T1000 (cell line): ENCODE measurements at regions not wholly inside any gene's neighbourhood (a gene's known extent, or its start where the extent isn't known, plus 50 kb on each side); places are given as distances from the start of the nearest gene placed in this dataset.
"Not testable (repeated sequence)": the region's sequence is repeated elsewhere in the genome, so short reads cannot be mapped to it uniquely, and the experiment has no call there.

Experiments used
- DNase-seq: peaks from one replicate; lab custom pipeline; 2025; ENCODE audit warnings: mixed read lengths; lab: John Stamatoyannopoulos, UW

DNA sequence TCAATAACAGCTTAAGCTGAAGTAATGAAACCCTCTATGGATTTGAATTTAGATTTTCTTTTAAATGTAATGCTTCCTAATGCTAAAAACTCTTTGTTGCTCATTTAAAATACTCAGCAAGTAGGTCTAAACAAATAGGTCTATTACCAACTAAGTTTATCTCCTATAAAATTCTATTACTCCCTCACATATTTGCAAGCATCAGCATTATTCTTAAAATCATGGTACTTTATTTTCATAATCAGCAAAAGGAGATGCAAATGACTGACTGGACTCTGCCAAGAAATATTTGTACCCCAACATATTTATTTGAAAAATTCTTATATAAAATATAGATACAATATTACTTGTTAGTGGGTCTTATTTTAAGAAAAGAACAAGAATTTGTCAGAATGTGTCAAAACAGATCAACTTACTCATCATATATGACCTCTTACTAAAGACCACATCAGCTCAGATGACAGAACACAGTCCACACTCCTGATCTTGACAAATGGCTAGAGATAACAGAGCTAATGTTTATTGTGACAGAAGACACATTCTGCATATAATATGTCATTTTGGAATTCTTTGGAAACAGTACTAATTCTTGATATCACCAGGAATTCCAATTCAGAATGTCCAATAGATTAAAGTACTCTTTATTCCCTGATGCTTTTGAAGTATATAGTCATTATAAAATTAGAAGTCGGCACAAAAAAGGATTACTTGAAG, 704.6 kb upstream of the PCDH9 start:
- no peak for DNase-seq

DNA sequence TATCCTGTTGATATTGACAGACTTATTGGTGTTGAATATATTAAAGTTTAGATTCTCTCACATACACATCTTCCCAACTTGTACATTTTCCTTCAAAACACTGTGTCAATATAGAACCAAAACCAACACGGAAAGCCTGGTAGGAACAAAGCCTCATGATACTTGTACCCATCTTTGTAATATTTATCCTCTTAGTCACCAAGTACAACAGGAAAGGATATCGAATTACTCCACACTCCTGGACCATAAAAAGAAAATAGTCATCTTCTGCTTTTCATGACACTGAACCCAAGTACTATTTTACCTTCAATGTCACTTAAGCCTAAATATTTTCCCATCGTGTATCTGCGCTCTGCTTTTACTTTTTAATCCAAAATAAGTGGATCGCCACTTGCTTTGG, 702.9 kb upstream of the PCDH9 start:
- no peak for DNase-seq

DNA sequence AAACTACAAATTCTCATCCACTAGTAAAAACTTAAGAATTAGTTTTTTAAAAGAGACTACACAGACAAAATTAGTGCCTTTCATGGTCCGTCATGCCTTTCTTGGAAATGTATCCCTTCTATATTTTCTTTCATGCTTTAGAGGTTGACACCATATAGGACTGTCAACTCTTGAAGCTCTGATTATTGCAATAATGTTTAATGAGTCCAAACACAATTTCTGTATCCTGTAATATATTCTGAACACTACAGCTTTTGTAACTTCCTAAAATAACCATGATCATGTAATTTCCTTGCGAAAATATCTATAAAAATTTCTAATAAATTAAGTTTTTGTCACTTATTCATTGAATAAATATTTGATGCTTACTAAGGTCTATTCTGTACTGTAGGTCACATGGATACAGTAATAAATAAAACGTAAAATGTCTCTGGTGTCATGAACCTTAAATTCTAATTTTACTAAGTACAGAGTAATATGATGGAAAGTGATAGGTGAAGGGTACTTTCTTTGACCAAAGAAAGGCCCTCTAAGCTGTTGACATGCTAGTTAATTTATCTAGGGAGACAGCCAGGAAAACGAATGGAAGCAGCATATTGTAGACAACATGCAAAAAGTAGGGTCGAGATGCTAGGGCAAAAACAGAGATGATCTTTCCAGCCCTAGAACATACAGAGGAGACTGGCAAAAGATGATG, 687.3 kb upstream of the PCDH9 start:
- no peak for DNase-seq

DNA sequence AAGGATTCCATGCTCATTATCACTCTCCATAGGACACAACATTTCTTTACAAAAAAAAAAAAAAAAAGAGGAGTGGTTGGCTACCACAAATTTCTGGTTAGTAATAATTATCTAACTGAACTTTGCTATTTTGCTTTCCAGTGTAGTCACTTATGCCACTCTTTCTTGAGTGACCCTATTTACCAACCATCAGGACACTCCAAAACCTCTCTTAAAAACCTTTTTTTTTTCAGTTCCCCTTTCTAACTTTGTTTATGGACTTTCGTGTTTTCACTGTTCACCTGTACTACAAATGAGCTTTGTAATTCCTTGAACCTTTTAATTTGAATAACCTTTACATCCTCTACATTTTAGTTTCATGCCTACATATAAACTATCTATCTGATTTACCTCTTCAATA, 686.5 kb upstream of the PCDH9 start:
- no peak for DNase-seq

DNA sequence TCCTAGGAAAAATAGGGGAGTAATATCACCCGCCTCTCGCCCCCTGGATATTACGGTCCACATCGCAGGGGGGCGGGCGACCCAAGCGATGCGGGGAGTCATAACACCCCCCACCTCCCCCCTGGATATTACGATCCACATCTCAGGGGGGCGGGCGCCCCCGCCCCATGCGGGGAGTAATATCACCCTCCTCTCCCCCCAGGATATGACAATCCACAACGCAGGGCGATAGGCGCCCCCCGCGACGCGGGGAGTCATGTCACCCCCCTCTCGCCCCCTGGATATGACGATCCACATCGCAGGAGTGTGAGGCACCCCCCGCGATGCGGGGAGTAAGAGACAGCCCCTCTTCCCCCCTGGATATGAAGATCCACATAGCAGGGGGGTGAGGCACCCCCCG, 684.4 kb upstream of the PCDH9 start:
- DNase-seq: no peak

DNA sequence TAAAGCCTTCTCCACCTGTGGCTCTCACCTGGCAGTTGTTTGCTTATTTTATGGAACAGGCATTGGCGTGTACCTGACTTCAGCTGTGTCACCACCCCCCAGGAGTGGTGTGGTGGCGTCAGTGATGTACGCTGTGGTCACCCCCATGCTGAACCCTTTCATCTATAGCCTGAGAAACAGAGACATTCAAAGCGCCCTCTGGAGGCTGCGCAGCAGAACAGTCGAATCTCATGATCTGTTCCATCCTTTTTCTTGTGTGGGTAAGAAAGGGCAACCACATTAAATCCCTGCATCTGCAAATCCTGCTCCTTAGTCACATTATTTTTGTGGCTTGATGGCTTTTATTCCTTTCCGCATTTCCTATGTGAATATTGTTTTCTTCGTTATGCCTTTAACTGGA, 672.8 kb upstream of the PCDH9 start:
- DNase-seq: not testable (repeated sequence)

DNA sequence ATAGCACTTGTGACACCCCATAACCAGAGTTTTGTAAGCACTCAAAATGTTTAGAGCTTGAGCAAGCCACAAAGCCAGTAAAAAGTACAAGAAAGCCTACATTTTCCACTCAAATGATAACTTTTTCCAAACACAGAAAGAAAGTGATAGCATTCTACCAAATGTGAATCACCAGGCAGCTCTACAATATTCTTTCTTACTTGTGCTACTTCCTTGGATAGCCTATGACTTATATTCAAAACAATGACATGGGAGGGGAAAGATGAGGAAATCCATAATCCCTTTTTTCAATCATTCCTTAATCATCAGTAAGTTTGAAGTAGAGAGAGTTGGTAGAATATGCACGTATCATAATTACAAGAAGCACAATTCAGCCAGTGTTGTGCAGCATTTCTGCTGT, 650.8 kb upstream of the PCDH9 start:
- no peak for DNase-seq

DNA sequence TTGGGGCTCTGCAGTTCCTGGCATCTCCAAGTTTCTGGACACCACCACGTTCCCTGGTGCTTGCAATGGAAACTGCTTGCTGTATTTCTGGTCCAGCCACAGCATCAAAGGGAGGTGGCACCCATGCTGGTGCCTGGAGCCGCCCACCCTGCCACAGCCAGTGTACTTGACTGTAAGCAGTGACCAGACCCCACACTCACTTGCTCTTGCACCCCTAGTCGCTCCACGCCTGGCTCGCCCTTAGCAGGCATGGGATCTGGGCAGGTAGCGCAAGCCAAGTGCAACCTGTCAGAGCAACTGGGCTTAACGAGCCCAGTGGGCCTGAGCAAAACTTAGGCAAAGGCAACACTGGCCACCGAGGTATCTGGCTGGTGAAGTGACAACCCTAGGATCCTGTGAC, 648.2 kb upstream of the PCDH9 start:
- no peak for DNase-seq

DNA sequence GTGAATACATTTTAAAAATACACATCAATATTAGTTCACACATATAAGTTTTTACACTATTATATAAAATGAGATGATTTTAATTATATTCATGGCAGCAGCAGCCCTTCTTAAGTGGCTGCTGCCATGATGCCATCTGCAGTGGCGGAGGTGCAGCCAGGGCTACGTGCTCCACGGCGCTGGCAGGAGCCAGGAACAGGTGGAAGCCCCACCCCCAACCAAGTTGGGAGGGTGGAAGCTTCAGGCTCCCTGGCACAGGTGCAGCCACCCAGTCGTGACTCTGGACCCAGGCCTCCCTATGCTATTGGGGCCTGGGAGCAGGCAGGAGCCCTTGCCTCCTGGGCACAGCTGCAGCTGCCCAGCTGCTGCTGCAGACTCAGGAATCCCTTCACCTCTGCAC, 646.9 kb upstream of the PCDH9 start:
- no peak for DNase-seq

DNA sequence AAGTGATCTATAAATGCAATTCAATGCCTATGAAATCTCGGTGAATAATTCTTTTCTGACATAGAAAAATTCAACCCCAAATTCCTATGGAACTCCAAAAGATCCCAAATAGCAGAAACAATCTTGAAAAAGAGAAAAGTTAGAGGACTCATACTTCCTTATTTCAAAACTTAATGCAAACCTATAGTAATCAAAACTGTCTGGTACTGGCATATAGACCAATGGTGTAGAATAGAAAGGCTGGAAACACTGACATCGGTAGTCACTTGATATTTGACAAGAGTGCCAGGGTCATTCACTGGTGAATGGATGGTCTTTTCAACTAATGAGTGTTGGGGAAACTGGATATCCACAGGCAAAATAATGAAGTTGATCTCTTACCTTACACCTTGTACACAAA, 637.1 kb upstream of the PCDH9 start:
- DNase-seq: no peak

DNA sequence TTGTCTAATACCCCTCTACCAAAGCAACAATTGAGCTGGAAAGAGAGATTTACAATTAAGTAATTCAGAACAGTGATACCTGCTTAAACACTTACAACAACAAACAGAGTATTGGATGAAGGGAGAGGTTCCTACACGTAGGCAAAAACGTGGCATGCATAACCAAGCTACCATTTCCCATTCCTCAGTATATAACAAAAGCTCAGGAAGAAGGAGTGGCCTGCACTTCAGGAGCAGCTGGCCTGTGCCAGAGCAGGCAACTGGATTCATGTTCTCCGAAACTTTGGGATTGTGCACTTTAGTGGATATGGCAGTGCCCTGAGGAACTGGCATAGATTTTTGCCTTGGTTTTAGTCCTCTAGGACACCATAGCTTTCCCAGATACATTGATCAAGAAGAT, 630.2 kb upstream of the PCDH9 start:
- DNase-seq: no peak

DNA sequence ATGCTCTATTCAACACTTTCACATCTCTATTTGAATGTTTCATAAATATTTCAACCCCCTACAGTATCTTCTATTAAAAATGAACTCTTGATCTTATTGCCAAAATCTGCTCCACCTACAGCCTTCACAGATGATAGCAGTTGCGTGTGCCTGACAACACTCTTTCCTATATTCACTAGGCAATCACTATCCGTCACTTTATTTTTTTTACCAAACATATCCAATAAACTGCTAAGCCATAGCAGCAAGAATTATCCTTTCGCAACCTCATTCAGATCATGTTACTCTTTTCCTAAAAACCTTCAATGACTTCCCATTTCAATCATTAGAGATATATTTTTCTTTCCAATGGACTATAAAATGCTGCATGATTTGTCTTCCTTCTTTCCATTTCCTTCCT, 629.8 kb upstream of the PCDH9 start:
- no peak for DNase-seq

DNA sequence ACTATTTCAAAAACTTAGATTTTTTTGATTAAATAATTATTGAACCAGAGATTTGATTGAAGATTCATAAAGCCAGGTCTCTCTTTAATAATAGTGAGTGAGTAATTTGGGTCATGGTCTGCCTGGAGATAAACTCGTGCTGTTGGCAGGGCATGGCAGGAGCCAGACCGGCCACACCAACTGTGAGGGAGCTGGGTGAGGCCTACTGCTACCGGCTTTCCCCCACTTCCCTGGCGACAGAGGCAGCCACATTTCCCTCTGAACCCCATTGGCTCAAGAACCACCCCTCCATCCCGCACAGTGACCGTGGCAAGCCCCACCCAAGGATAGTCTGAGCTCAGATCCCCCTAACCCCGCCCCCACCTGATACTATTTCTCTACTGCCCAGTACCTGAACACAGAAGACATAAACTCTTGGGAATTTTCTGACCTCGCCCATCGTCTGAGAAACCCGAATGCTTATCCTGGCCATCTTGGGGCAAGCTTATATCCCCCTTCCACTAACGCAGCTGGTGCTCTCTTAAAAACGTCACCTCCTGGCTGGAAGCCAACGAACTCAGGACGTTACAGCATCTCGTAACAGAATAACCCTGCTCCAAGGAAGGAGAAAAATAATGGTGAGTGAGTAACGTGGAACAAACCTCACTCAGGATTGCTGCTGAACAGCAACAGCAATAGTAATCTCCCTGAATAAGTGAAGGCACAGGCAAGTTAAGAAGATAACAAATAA, 627.6 kb upstream of the PCDH9 start:
- no peak for DNase-seq

DNA sequence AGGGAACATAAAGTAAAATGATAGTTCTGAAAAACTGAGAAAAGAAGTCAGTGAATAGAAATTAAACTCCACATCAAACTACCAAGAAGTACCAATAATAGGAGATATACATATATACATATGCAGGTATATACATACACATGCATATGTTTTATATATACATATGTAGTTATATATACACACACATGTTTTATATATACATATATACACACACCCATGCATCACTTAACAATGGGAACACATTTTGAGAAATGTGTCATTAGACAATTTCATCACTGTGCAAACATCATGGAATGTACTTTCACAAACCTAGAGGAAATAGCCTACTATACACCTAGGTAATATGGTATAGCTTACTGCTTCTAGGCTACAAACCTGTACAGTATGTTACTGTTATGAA, 626.8 kb upstream of the PCDH9 start:
- DNase-seq: no peak

DNA sequence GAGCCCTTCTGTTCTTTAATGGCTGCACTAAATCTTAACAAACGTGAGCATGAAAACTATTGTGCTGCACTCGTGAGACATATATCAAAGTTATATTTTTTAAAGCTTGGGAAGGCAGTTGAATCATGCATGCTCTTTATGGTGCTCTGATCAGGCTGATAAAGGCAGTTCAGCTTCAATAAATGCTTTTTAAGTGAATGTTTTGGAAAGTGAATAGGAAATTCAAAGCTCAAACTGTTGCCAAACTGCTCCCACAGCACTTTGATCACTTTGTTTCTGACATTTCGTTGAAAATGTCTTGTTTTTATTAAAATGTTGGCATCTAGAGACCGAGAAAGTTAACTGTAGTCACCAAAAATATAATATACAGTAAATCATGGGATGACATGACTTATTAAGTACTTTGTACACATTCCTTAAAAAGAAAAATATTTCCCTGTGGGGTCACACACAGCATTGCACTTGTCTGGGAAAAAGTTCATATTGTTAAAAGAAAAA, 625.7 kb upstream of the PCDH9 start:
- no peak for DNase-seq

DNA sequence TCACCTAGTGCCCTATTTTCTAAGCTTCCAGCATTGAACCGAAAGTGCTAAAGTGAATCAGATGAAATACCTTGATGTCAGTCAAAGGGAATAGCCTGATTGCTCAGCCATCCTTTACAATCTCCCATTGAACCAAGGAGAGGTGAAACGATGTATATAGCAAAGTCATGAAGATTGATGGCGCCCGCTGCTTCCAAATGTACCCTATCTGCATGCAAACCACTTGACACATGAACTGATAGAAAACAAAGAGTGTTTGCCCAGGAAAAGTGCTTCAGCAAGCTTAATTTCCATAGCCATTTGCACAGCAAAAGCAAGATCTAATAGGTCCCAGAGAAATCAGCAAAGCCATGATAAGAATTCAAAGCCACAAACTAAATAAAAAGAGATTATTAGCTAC, 624.9 kb upstream of the PCDH9 start:
- DNase-seq: no peak

DNA sequence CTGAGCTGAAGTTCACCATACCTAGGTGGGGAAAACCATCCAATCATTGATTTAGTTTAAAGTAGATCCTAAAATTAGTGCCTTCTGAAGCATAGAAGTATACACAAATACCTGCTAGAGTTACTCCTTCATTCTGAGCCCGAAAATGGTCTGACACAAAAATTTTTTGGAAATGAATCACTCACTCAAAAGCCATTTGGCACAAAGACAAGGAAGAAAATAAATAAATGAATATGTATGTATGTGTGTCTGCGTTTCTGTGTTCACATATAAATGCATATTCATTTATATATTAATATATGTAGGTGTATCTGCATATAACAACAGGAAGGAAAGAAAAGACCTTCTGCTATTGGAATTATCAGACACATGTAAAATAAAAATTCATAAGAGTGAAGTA, 614.4 kb upstream of the PCDH9 start:
- no peak for DNase-seq

DNA sequence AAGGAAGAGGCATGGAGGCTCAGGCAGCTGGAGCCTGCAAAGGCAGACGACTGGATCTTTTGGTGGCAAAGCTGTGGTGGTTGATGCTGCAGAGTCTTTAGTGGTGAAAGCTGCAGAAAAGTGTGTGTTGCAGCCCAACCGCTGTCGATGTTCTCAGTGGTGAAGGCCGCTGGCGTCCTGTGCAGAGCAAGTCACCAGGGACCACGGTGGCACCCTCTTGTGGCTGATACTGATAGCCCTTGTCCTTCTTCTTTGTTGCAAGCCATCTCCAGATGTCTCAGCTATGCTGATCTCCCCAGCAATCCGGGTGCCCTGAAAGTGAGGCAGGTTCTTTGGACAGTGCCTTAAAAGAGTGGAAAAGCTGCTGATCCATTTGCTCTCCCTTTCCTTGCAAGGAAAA, 610.9 kb upstream of the PCDH9 start:
- DNase-seq: no peak

DNA sequence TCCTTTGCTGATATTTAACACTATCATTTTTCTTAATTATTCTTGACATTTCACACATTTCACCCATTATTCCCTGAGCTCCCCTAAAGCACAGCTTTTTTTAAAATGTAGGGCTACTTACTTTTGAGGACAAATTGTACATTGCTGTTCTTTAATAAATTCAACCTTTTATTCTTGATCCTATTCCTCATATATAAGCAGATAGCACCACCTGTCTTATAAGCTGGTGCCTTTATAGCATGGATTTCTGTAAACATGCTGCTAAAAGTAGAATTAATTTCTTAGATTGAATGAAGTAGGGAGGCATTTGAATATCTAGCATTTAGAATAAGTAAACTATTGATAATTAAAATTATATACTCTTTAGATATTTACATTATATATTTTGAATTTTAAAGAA, 603.4 kb upstream of the PCDH9 start:
- DNase-seq: no peak

DNA sequence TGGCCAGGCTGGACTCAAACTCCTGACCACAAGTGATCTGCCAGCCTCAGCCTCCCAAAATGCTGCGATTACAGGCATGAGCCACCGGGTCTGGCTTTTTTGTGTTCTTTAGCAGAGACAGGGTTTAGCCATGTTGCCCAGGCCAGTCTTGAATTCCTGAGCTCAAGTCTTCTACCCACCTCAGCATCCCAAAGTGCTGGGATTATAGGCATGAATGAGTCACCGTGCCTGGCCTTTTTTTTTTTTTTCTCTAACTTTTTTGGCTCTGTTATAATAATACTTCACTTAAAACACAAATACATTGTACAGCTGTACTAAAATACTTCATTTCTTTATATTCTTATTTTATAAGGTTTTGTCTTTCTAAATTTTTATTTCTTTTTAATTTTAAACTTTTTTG, 599.5 kb upstream of the PCDH9 start:
- DNase-seq: no peak

DNA sequence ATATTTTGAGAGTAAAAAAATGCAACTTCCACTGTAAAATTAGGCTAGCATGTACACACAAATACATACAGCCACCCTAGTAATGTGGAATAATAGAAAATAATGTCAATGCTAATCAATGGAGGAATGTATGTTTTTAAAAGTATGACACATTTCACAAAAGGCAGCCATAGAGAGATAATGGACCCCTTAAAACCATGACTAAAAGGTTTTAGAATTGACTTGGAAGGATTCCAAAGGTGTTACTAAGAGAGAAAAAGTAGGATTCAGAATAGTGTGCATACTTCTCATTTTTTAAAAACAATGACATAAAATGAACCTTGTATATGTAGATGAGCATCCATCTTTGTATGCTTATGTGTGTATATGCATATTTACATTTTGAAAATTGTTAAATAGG, 597.9 kb upstream of the PCDH9 start:
- DNase-seq: no peak

DNA sequence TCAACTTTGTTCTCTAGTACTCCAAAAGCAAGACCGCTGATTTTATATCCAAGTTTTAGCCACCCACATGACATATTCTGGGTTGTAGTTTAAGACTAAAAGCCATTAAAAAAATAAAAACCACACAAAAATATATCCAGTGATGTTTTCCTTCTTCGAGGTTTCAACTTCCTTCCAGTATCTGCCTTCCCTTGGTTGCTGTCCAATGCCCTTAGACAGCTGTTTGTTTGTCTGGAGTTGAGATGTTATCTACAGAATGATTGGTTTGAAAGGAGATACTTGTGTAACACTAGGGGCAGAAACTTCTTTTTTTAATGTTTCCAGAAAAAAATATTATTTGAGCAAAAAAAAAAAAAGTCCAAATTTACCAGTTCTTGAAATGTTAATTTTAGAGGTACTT, 591.5 kb upstream of the PCDH9 start:
- no peak for DNase-seq

DNA sequence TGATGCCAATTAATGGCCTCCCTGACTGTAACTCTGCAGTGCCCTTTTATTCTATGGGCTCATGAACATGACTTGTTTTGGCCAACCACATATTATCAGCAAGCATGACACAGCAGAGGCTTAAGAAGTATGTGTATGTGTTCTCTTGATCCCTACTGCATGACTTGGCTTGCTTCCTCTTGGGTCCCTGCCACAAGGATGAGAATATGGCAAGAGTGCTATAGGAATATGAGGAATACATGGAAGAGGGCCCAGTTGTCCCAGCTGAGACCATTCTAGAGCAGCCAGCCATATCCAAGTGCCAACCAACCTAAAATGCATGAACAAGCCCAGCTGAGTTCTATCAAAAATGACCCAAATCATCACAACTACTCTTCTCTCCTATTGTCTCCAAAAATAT, 576.7 kb upstream of the PCDH9 start:
- no peak for DNase-seq
